Activated naive CD8-positive, alpha-beta T cell treated with anti-CD3 and anti-CD28 coated beads, Interleukin-2, amount 10 ng/mL, durations not matched to agents 7 days and 5 days (primary cell): ENCODE measurements at regions not wholly inside any gene's neighbourhood (a gene's known extent, or its start where the extent isn't known, plus 50 kb on each side); places are given as distances from the start of the nearest gene placed in this dataset.
"Not testable (repeated sequence)": the region's sequence is repeated elsewhere in the genome, so short reads cannot be mapped to it uniquely, and the experiment has no call there.

Experiments
- ATAC-seq: fragments of 150-1000 bp; cut with Tn5 transposase; one replicate; pipeline ENCODE4 v1.10.0; 2021; ENCODE audit warnings: low read depth, moderate library complexity
- POLR2A ChIA-PET: fragments of 350-600 bp; sonication (Branson Sonifier 250); formaldehyde crosslinking; loops from one replicate; lab custom pipeline; 2021; ENCODE audit warnings: antibody characterized with exemption; lab: Charles Lee
- DNase-seq: peaks from one replicate; pipeline ENCODE4 v3.0.0; 2021
- H3K27ac Mint-ChIP-seq: one replicate; pipeline ENCODE4 v1.8.0; 2022; ENCODE audit warnings: mild to moderate bottlenecking, mixed read lengths
- H3K27me3 Mint-ChIP-seq: one replicate; pipeline ENCODE4 v1.8.0; 2022; ENCODE audit warnings: mild to moderate bottlenecking, moderate library complexity, mixed read lengths
- H3K36me3 Mint-ChIP-seq: one replicate; pipeline ENCODE4 v1.8.0; 2021; ENCODE audit warnings: mild to moderate bottlenecking, mixed read lengths
- H3K4me1 Mint-ChIP-seq: one replicate; pipeline ENCODE4 v1.8.0; 2021; ENCODE audit warnings: mixed read lengths
- H3K4me3 Mint-ChIP-seq: one replicate; pipeline ENCODE4 v1.8.0; 2022; ENCODE audit warnings: mild to moderate bottlenecking, moderate library complexity, mixed read lengths
- H3K9me3 Mint-ChIP-seq: one replicate; pipeline ENCODE4 v1.8.0; 2021; ENCODE audit warnings: mixed read lengths

- Mint-ChIP-seq H3K27me3 (no peaks in the 10 kb centered on the region), H3K4me1 (no peaks in the 10 kb centered on the region), H3K27ac (no peak overlapping the region), H3K4me3 (no peak overlapping the region), H3K36me3 (no peaks in the 10 kb centered on the region), H3K9me3 (peaks cover 13% of the 10 kb centered on the region)
- DNase-seq (no peak), ATAC-seq (no peak)
- POLR2A ChIA-PET, result no interaction called here
Measured at GRCh38 chr14:44414646-44415045, 92.4 kb downstream of the FSCB start.

- Mint-ChIP-seq H3K27me3 (no peaks in the 10 kb centered on the region), H3K9me3 (peaks cover 10% of the 10 kb centered on the region), H3K4me1 (no peaks in the 10 kb centered on the region), H3K36me3 (no peaks in the 10 kb centered on the region), H3K4me3 (no peak overlapping the region), H3K27ac (no peak overlapping the region)
- no peak for ATAC-seq
- no peak for DNase-seq
- POLR2A ChIA-PET, result no interaction called here
Measured at GRCh38 chr14:44412858-44413569, 94.1 kb downstream of the FSCB start.

GRCh38 chr14:44405011-44405486, 102.0 kb downstream of the FSCB start:
- Mint-ChIP-seq H3K27ac (no peak overlapping the region), H3K4me3 (no peak overlapping the region), H3K27me3 (no peaks in the 10 kb centered on the region), H3K9me3 (no peaks in the 10 kb centered on the region), H3K36me3 (no peaks in the 10 kb centered on the region), H3K4me1 (no peaks in the 10 kb centered on the region)
- POLR2A ChIA-PET, result no interaction called here
- no peak for DNase-seq
- no peak for ATAC-seq

- Mint-ChIP-seq H3K27ac (no peak overlapping the region), H3K4me3 (no peak overlapping the region), H3K4me1 (no peaks in the 10 kb centered on the region), H3K9me3 (no peaks in the 10 kb centered on the region), H3K27me3 (no peaks in the 10 kb centered on the region), H3K36me3 (no peaks in the 10 kb centered on the region)
- DNase-seq, result no peak
- POLR2A ChIA-PET, result no interaction called here
- no peak for ATAC-seq
Measured at GRCh38 chr14:44404599-44404998, 102.5 kb downstream of the FSCB start.

GRCh38 chr14:44404036-44404435, 103.0 kb downstream of the FSCB start:
- POLR2A ChIA-PET, result no interaction called here
- ATAC-seq (no peak), DNase-seq (no peak)
- H3K4me3 Mint-ChIP-seq, result no peak overlapping the region
- no peaks in the 10 kb centered on the region for H3K9me3 Mint-ChIP-seq
- H3K4me1 Mint-ChIP-seq, result no peaks in the 10 kb centered on the region
- no peaks in the 10 kb centered on the region for H3K27me3 Mint-ChIP-seq
- H3K27ac Mint-ChIP-seq, result no peak overlapping the region
- no peaks in the 10 kb centered on the region for H3K36me3 Mint-ChIP-seq

GRCh38 chr14:44403193-44403592, 103.9 kb downstream of the FSCB start:
- ATAC-seq (no peak), DNase-seq (no peak)
- H3K4me1 Mint-ChIP-seq, result no peaks in the 10 kb centered on the region
- no peaks in the 10 kb centered on the region for H3K36me3 Mint-ChIP-seq
- H3K9me3 Mint-ChIP-seq, result no peaks in the 10 kb centered on the region
- H3K27ac Mint-ChIP-seq, result no peak overlapping the region
- no peaks in the 10 kb centered on the region for H3K27me3 Mint-ChIP-seq
- H3K4me3 Mint-ChIP-seq, result no peak overlapping the region
- POLR2A ChIA-PET, result no interaction called here

GRCh38 chr14:44396226-44396625, 110.9 kb downstream of the FSCB start:
- Mint-ChIP-seq H3K4me1 (no peaks in the 10 kb centered on the region), H3K36me3 (no peaks in the 10 kb centered on the region), H3K27me3 (no peaks in the 10 kb centered on the region), H3K9me3 (peaks cover 1% of the 10 kb centered on the region), H3K27ac (no peak overlapping the region), H3K4me3 (no peak overlapping the region)
- POLR2A ChIA-PET, result no interaction called here
- ATAC-seq (no peak), DNase-seq (no peak)

GRCh38 chr14:44392984-44393383, 114.1 kb downstream of the FSCB start:
- ATAC-seq (no peak), DNase-seq (no peak)
- Mint-ChIP-seq H3K27ac (no peak overlapping the region), H3K27me3 (no peaks in the 10 kb centered on the region), H3K36me3 (no peaks in the 10 kb centered on the region), H3K9me3 (peaks cover 1% of the 10 kb centered on the region), H3K4me3 (no peak overlapping the region), H3K4me1 (no peaks in the 10 kb centered on the region)
- POLR2A ChIA-PET, result no interaction called here

GRCh38 chr14:44388306-44388705, 118.8 kb downstream of the FSCB start:
- Mint-ChIP-seq H3K27ac (no peak overlapping the region), H3K4me3 (no peak overlapping the region), H3K4me1 (no peaks in the 10 kb centered on the region), H3K36me3 (no peaks in the 10 kb centered on the region), H3K9me3 (no peaks in the 10 kb centered on the region), H3K27me3 (no peaks in the 10 kb centered on the region)
- DNase-seq (no peak), ATAC-seq (no peak)
- POLR2A ChIA-PET, result no interaction called here

- Mint-ChIP-seq H3K4me3 (no peak overlapping the region), H3K36me3 (no peaks in the 10 kb centered on the region), H3K27me3 (no peaks in the 10 kb centered on the region), H3K4me1 (no peaks in the 10 kb centered on the region), H3K9me3 (no peaks in the 10 kb centered on the region), H3K27ac (no peak overlapping the region)
- ATAC-seq (no peak), DNase-seq (no peak)
- POLR2A ChIA-PET, result no interaction called here
Measured at GRCh38 chr14:44385906-44386305, 121.2 kb downstream of the FSCB start.

- POLR2A ChIA-PET, ATAC-seq, H3K9me3 Mint-ChIP-seq, H3K36me3 Mint-ChIP-seq, H3K4me3 Mint-ChIP-seq, H3K4me1 Mint-ChIP-seq, H3K27ac Mint-ChIP-seq, DNase-seq, H3K27me3 Mint-ChIP-seq: not testable (repeated sequence)
Measured at GRCh38 chr14:44385296-44385695, 121.8 kb downstream of the FSCB start.

- H3K4me1 Mint-ChIP-seq, DNase-seq, H3K9me3 Mint-ChIP-seq, POLR2A ChIA-PET, H3K27ac Mint-ChIP-seq, H3K36me3 Mint-ChIP-seq, H3K27me3 Mint-ChIP-seq, ATAC-seq, H3K4me3 Mint-ChIP-seq: not testable (repeated sequence)
Measured at GRCh38 chr14:44384601-44385293, 122.3 kb downstream of the FSCB start.

- ATAC-seq (no peak), DNase-seq (no peak)
- no peaks in the 10 kb centered on the region for H3K9me3 Mint-ChIP-seq
- no peaks in the 10 kb centered on the region for H3K27me3 Mint-ChIP-seq
- H3K36me3 Mint-ChIP-seq, result no peaks in the 10 kb centered on the region
- H3K27ac Mint-ChIP-seq, result no peak overlapping the region
- no peak overlapping the region for H3K4me3 Mint-ChIP-seq
- POLR2A ChIA-PET, result no interaction called here
- H3K4me1 Mint-ChIP-seq, result no peaks in the 10 kb centered on the region
Measured at GRCh38 chr14:44384093-44384492, 123.0 kb downstream of the FSCB start.

- Mint-ChIP-seq H3K9me3 (no peaks in the 10 kb centered on the region), H3K4me1 (no peaks in the 10 kb centered on the region), H3K27ac (no peak overlapping the region), H3K27me3 (no peaks in the 10 kb centered on the region), H3K4me3 (no peak overlapping the region), H3K36me3 (no peaks in the 10 kb centered on the region)
- ATAC-seq (no peak), DNase-seq (no peak)
- POLR2A ChIA-PET, result no interaction called here
Measured at GRCh38 chr14:44383636-44384035, 123.4 kb downstream of the FSCB start.
